ENCODE measurements at regions not wholly inside any gene's neighbourhood (a gene's known extent, or its start where the extent isn't known, plus 50 kb on each side); places are given as distances from the start of the nearest gene placed in this dataset.

- CTCF ChIA-PET = no interaction called here
- Histone ChIP-seq H3K4me1 (ENCODE audit: insufficient read depth, low read length) (no peaks in the 10 kb centered on the region), H3K9me3 (ENCODE audit: control insufficient read depth in 1 of 2, insufficient read depth in 1 of 2, low read length in 2 of 2) (no peaks in the 10 kb centered on the region), H3K27me3 (ENCODE audit: control insufficient read depth in 1 of 2, insufficient read depth in 2 of 2, low read length in 2 of 2) (no peaks in the 10 kb centered on the region), H3K27ac (ENCODE audit: low read depth in 1 of 2, low read length in 2 of 2) (no peak overlapping the region), H3K36me3 (ENCODE audit: insufficient read depth, low read length) (no peaks in the 10 kb centered on the region), H3K4me3 (ENCODE audit: low read length) (no peak overlapping the region)
- ATAC-seq (ENCODE audit: poor library complexity) (no peak), DNase-seq (no peak)
- Mint-ChIP-seq H3K36me3 (ENCODE audit: low read depth) (no peaks in the 10 kb centered on the region), H3K27ac (no peak overlapping the region), H3K4me1 (ENCODE audit: low read depth) (no peaks in the 10 kb centered on the region), H3K27me3 (no peaks in the 10 kb centered on the region), H3K9me3 (peaks cover 5% of the 10 kb centered on the region), H3K4me3 (no peak overlapping the region)
- no peak for TF ChIP-seq CTCF (IDR thresholded peaks at IDR 0.05)
- POLR2A ChIA-PET = interaction anchor here (0.7 kb wide), 1 partner anchor 12 kb away, joined by 3 read pairs; no protein-coding TSS in a partner anchor
- intact Hi-C loops (cut with DNase I, micrococcal nuclease) = no loop called here
Observed at GRCh38 chr10:43735907-43736306, 87.2 kb upstream of the ZNF32 start.

GRCh38 chr10:43734716-43735115 is 86.0 kb upstream of the ZNF32 start:
- H3K27ac ChIP-seq (ENCODE audit: low read depth in 1 of 2, low read length in 2 of 2) = no peak overlapping the region
- Mint-ChIP-seq H3K27me3 (no peaks in the 10 kb centered on the region), H3K9me3 (peaks cover 5% of the 10 kb centered on the region), H3K4me3 (no peak overlapping the region), H3K36me3 (ENCODE audit: low read depth) (no peaks in the 10 kb centered on the region), H3K27ac (no peak overlapping the region), H3K4me1 (ENCODE audit: low read depth) (no peaks in the 10 kb centered on the region)
- H3K9me3 ChIP-seq (ENCODE audit: control insufficient read depth in 1 of 2, insufficient read depth in 1 of 2, low read length in 2 of 2) = peaks cover 0 to 6% of the 10 kb centered on the region in 2 experiments
- H3K4me3 ChIP-seq (ENCODE audit: low read length) = no peak overlapping the region
- CTCF ChIA-PET = no interaction called here
- POLR2A ChIA-PET = no interaction called here
- DNase-seq = no peak
- H3K27me3 ChIP-seq (ENCODE audit: control insufficient read depth in 1 of 2, insufficient read depth in 2 of 2, low read length in 2 of 2) = no peaks in the 10 kb centered on the region
- ATAC-seq (ENCODE audit: poor library complexity) = no peak
- no peaks in the 10 kb centered on the region for H3K4me1 ChIP-seq (ENCODE audit: insufficient read depth, low read length)
- intact Hi-C loops (cut with DNase I, micrococcal nuclease) = no loop called here
- no peak for TF ChIP-seq CTCF (IDR thresholded peaks at IDR 0.05)
- H3K36me3 ChIP-seq (ENCODE audit: insufficient read depth, low read length) = no peaks in the 10 kb centered on the region

GRCh38 chr10:43731486-43731885 is 82.8 kb upstream of the ZNF32 start:
- Histone ChIP-seq H3K9me3 (ENCODE audit: control insufficient read depth in 1 of 2, insufficient read depth in 1 of 2, low read length in 2 of 2) (peaks cover 3 to 21% of the 10 kb centered on the region in 2 experiments), H3K36me3 (ENCODE audit: insufficient read depth, low read length) (no peaks in the 10 kb centered on the region), H3K4me3 (ENCODE audit: low read length) (no peak overlapping the region), H3K4me1 (ENCODE audit: insufficient read depth, low read length) (no peaks in the 10 kb centered on the region), H3K27me3 (ENCODE audit: control insufficient read depth in 1 of 2, insufficient read depth in 2 of 2, low read length in 2 of 2) (peaks cover 0 to 5% of the 10 kb centered on the region in 2 experiments), H3K27ac (ENCODE audit: low read depth in 1 of 2, low read length in 2 of 2) (no peak overlapping the region)
- H3K4me3 Mint-ChIP-seq = no peak overlapping the region
- CTCF ChIA-PET = no interaction called here
- peaks cover 14% of the 10 kb centered on the region for H3K9me3 Mint-ChIP-seq
- H3K27ac Mint-ChIP-seq = no peak overlapping the region
- POLR2A ChIA-PET = no interaction called here
- H3K36me3 Mint-ChIP-seq (ENCODE audit: low read depth) = peaks cover 7% of the 10 kb centered on the region
- peaks cover 8% of the 10 kb centered on the region for H3K27me3 Mint-ChIP-seq
- DNase-seq (no peak), ATAC-seq (ENCODE audit: poor library complexity) (no peak)
- TF ChIP-seq CTCF (IDR thresholded peaks at IDR 0.05) = no peak
- intact Hi-C loops (cut with DNase I, micrococcal nuclease) = no loop called here
- H3K4me1 Mint-ChIP-seq (ENCODE audit: low read depth) = no peaks in the 10 kb centered on the region

Measured in CD4-positive, alpha-beta T cell (primary cell).